T-cell (primary cell): ENCODE measurements at regions not wholly inside any gene's neighbourhood (a gene's known extent, or its start where the extent isn't known, plus 50 kb on each side); places are given as distances from the start of the nearest gene placed in this dataset.

Experiments
- ATAC-seq, 4 experiments: fragments of 200-7000 bp in 3 of 4; fragments of 150-1000 bp in 1 of 4; cut with Tn5 transposase; replicated peaks in 1 of 4; 1 replicate in 3 of 4; 2 replicates in 1 of 4; pipeline ENCODE4 v1.10.0; 2021; ENCODE audit warnings: moderate library complexity in 3 of 4, mild to moderate bottlenecking in 2 of 4, moderate number of reproducible peaks in 1 of 4
- CTCF ChIA-PET, 2 donors: fragments of 300-600 bp; sonication (Branson Sonifier 250); formaldehyde crosslinking; loops; one replicate each; lab custom pipeline; 2022; ENCODE audit warnings: antibody characterized with exemption in 2 of 2; lab: Charles Lee
- POLR2A ChIA-PET, 2 donors: fragments of 300-600 bp; sonication (Branson Sonifier 250); formaldehyde crosslinking; loops; one replicate each; lab custom pipeline; 2022; ENCODE audit warnings: antibody characterized with exemption in 2 of 2; lab: Charles Lee
- DNase-seq, 35 experiments: peaks; one replicate each; pipeline versions ENCODE4 v3.0.0 to v3.0.0-alpha.2; 2013 to 2023
- H3K27ac ChIP-seq: one replicate; pipeline ENCODE4 v1.5.1; 2013; ENCODE audit warnings: low read length
- H3K27me3 ChIP-seq, 2 experiments: replicated peaks in 1 of 2; 1 replicate in 1 of 2; 2 replicates in 1 of 2; pipeline versions ENCODE4 v1.6.1 to v1.7.0; 2013; ENCODE audit warnings: low read length in 1 of 2, mixed read lengths in 1 of 2; ENCODE audit not compliant: control insufficient read depth in 2 of 2, insufficient read depth in 2 of 2; ENCODE audit errors: extremely low read depth in 1 of 2
- H3K36me3 ChIP-seq, 2 donors: 1 replicate in 1 of 2; 2 replicates in 1 of 2; pipeline versions ENCODE4 v1.6.1 to v1.7.0; 2013; ENCODE audit warnings: low read length in 1 of 2; ENCODE audit not compliant: control insufficient read depth in 2 of 2, insufficient read depth in 1 of 2; ENCODE audit errors: extremely low read depth in 1 of 2
- H3K4me1 ChIP-seq, 2 experiments: 1 replicate in 1 of 2; 2 replicates in 1 of 2; pipeline versions ENCODE4 v1.6.1 to v1.7.0; 2013; ENCODE audit warnings: low read length in 2 of 2, mixed read lengths in 1 of 2; ENCODE audit not compliant: insufficient read depth in 2 of 2, control insufficient read depth in 1 of 2; ENCODE audit errors: extremely low read depth in 1 of 2
- H3K4me3 ChIP-seq, 2 donors: 1 replicate in 1 of 2; 2 replicates in 1 of 2; pipeline versions ENCODE4 v1.5.1 to v1.7.0; 2013; ENCODE audit warnings: mild to moderate bottlenecking in 2 of 2, low read length in 1 of 2, moderate library complexity in 1 of 2; ENCODE audit not compliant: control insufficient read depth in 1 of 2; ENCODE audit errors: extremely low read depth in 1 of 2
- H3K9me3 ChIP-seq: 2 replicates; pipeline ENCODE4 v1.7.0; 2013
- H3K27ac Mint-ChIP-seq, 2 donors: one replicate each; pipeline ENCODE4 v1.8.0; 2020 to 2021; ENCODE audit warnings: mild to moderate bottlenecking in 2 of 2, mixed read lengths in 2 of 2
- H3K27me3 Mint-ChIP-seq, 2 donors: one replicate each; pipeline ENCODE4 v1.8.0; 2021 to 2022; ENCODE audit warnings: mixed read lengths in 2 of 2
- H3K36me3 Mint-ChIP-seq: one replicate; pipeline ENCODE4 v1.8.0; 2021; ENCODE audit warnings: mixed read lengths
- H3K4me1 Mint-ChIP-seq, 3 donors: one replicate each; pipeline ENCODE4 v1.8.0; 2020 to 2022; ENCODE audit warnings: mixed read lengths in 3 of 3, mild to moderate bottlenecking in 1 of 3
- H3K4me3 Mint-ChIP-seq, 3 donors: one replicate each; pipeline ENCODE4 v1.8.0; 2020 to 2022; ENCODE audit warnings: mild to moderate bottlenecking in 3 of 3, mixed read lengths in 3 of 3, moderate library complexity in 3 of 3
- H3K9me3 Mint-ChIP-seq, 3 donors: one replicate each; pipeline ENCODE4 v1.8.0; 2020 to 2022; ENCODE audit warnings: mixed read lengths in 3 of 3
- WGBS: methylation state at CpG from one replicate; pipeline ENCODE4 v1.1.5; 2013; ENCODE audit warnings: missing lambda C conversion rate; ENCODE audit not compliant: insufficient coverage; 5-methylcytosine and 5-hydroxymethylcytosine counted together

- H3K27ac Mint-ChIP-seq: no peak overlapping the region
- peaks cover 3 to 20% (median 3%) of the 10 kb centered on the region in 3 donors for H3K9me3 Mint-ChIP-seq
- Histone ChIP-seq H3K27ac (no peak overlapping the region), H3K9me3 (no peaks in the 10 kb centered on the region), H3K27me3 (no peaks in the 10 kb centered on the region), H3K4me3 (no peak overlapping the region), H3K4me1 (no peaks in the 10 kb centered on the region), H3K36me3 (no peaks in the 10 kb centered on the region)
- POLR2A ChIA-PET: no interaction called here
- no peak overlapping the region for H3K4me3 Mint-ChIP-seq
- no peaks in the 10 kb centered on the region for H3K36me3 Mint-ChIP-seq
- DNase-seq (no peak), ATAC-seq (no peak)
- CTCF ChIA-PET: no interaction called here
- no peaks in the 10 kb centered on the region for H3K4me1 Mint-ChIP-seq
- no peaks in the 10 kb centered on the region for H3K27me3 Mint-ChIP-seq
These were observed 467.0 kb downstream of the HTR1A start for GRCh38 chr5:63495225-63495624.

- no peaks in the 10 kb centered on the region for H3K36me3 ChIP-seq
- DNase-seq: no peak
- H3K9me3 Mint-ChIP-seq: peaks cover 3 to 13% (median 13%) of the 10 kb centered on the region in 3 donors
- no peaks in the 10 kb centered on the region for H3K4me1 Mint-ChIP-seq
- H3K27ac ChIP-seq: no peak overlapping the region
- no peaks in the 10 kb centered on the region for H3K36me3 Mint-ChIP-seq
- H3K27me3 ChIP-seq: no peaks in the 10 kb centered on the region
- no peaks in the 10 kb centered on the region for H3K27me3 Mint-ChIP-seq
- H3K4me3 ChIP-seq: no peak overlapping the region
- H3K27ac Mint-ChIP-seq: no peak overlapping the region
- no peaks in the 10 kb centered on the region for H3K9me3 ChIP-seq
- ChIA-PET CTCF (no interaction called here), POLR2A (no interaction called here)
- 100% methylated on average over 1 of the region's 1 CpG for WGBS
- no peak for ATAC-seq
- H3K4me3 Mint-ChIP-seq: no peak overlapping the region
- no peaks in the 10 kb centered on the region for H3K4me1 ChIP-seq
These were observed 478.9 kb downstream of the HTR1A start for GRCh38 chr5:63483338-63483737.

GRCh38 chr5:63473335-63473967, 488.8 kb downstream of the HTR1A start:
- Histone ChIP-seq H3K27ac (no peak overlapping the region), H3K9me3 (no peaks in the 10 kb centered on the region), H3K27me3 (no peaks in the 10 kb centered on the region), H3K4me1 (no peaks in the 10 kb centered on the region), H3K4me3 (no peak overlapping the region), H3K36me3 (no peaks in the 10 kb centered on the region)
- POLR2A ChIA-PET: no interaction called here
- no peak overlapping the region for H3K4me3 Mint-ChIP-seq
- CTCF ChIA-PET: no interaction called here
- H3K4me1 Mint-ChIP-seq: no peaks in the 10 kb centered on the region
- no peak for ATAC-seq
- peaks cover 2 to 10% (median 4%) of the 10 kb centered on the region in 3 donors for H3K9me3 Mint-ChIP-seq
- H3K27me3 Mint-ChIP-seq: no peaks in the 10 kb centered on the region
- WGBS: no CpG with 5 or more reads among the region's 1 CpG
- no peaks in the 10 kb centered on the region for H3K36me3 Mint-ChIP-seq
- no peak overlapping the region for H3K27ac Mint-ChIP-seq
- no peak for DNase-seq

GRCh38 chr5:63456279-63456678, 506.0 kb downstream of the HTR1A start:
- POLR2A ChIA-PET: no interaction called here
- WGBS: no CpG with 5 or more reads among the region's 1 CpG
- DNase-seq (no peak), ATAC-seq (no peak)
- CTCF ChIA-PET: no interaction called here
- H3K27ac ChIP-seq: no peak overlapping the region
- Mint-ChIP-seq H3K36me3 (no peaks in the 10 kb centered on the region), H3K4me3 (no peak overlapping the region), H3K27me3 (no peaks in the 10 kb centered on the region), H3K27ac (no peak overlapping the region), H3K4me1 (no peaks in the 10 kb centered on the region), H3K9me3 (peaks cover 4 to 19% (median 10%) of the 10 kb centered on the region in 3 donors)
- H3K4me3 ChIP-seq: no peak overlapping the region
- H3K27me3 ChIP-seq: no peaks in the 10 kb centered on the region
- H3K9me3 ChIP-seq: no peaks in the 10 kb centered on the region
- no peaks in the 10 kb centered on the region for H3K36me3 ChIP-seq
- no peaks in the 10 kb centered on the region for H3K4me1 ChIP-seq

- H3K4me1 ChIP-seq: no peaks in the 10 kb centered on the region
- H3K9me3 Mint-ChIP-seq: peaks cover 2 to 9% (median 8%) of the 10 kb centered on the region in 3 donors
- H3K4me3 ChIP-seq: no peak overlapping the region
- no peaks in the 10 kb centered on the region for H3K36me3 Mint-ChIP-seq
- 0% methylated on average over 1 of the region's 2 CpGs for WGBS
- POLR2A ChIA-PET: no interaction called here
- H3K27me3 ChIP-seq: no peaks in the 10 kb centered on the region
- DNase-seq (no peak), ATAC-seq (no peak)
- no peak overlapping the region for H3K27ac Mint-ChIP-seq
- CTCF ChIA-PET: no interaction called here
- no peaks in the 10 kb centered on the region for H3K36me3 ChIP-seq
- H3K27ac ChIP-seq: no peak overlapping the region
- no peaks in the 10 kb centered on the region for H3K27me3 Mint-ChIP-seq
- H3K4me3 Mint-ChIP-seq: no peak overlapping the region
- no peaks in the 10 kb centered on the region for H3K9me3 ChIP-seq
- H3K4me1 Mint-ChIP-seq: no peaks in the 10 kb centered on the region
These were observed 511.1 kb downstream of the HTR1A start for GRCh38 chr5:63451188-63451587.

- Mint-ChIP-seq H3K36me3 (no peaks in the 10 kb centered on the region), H3K9me3 (peaks cover 7 to 10% (median 8%) of the 10 kb centered on the region in 3 donors), H3K4me1 (no peaks in the 10 kb centered on the region), H3K4me3 (no peak overlapping the region), H3K27me3 (no peaks in the 10 kb centered on the region), H3K27ac (no peak overlapping the region)
- Histone ChIP-seq H3K4me3 (no peak overlapping the region), H3K27ac (no peak overlapping the region), H3K9me3 (peaks cover 2% of the 10 kb centered on the region), H3K4me1 (no peaks in the 10 kb centered on the region), H3K27me3 (no peaks in the 10 kb centered on the region), H3K36me3 (no peaks in the 10 kb centered on the region)
- ChIA-PET CTCF (no interaction called here), POLR2A (interaction anchor here in 1 of 2 donors (0.6 kb wide), 1 partner anchor 24 kb away, joined by 3 read pairs; no protein-coding TSS in a partner anchor)
- no CpG with 5 or more reads among the region's 3 CpGs for WGBS
- DNase-seq (no peak), ATAC-seq (no peak)
These were observed 522.7 kb downstream of the HTR1A start for GRCh38 chr5:63439537-63439936.

- peaks cover 0 to 4% (median 3%) of the 10 kb centered on the region in 3 donors for H3K9me3 Mint-ChIP-seq
- no peaks in the 10 kb centered on the region for H3K4me1 ChIP-seq
- no peak overlapping the region for H3K27ac ChIP-seq
- no peaks in the 10 kb centered on the region for H3K9me3 ChIP-seq
- no peak overlapping the region for H3K27ac Mint-ChIP-seq
- H3K27me3 ChIP-seq: no peaks in the 10 kb centered on the region
- H3K36me3 Mint-ChIP-seq: no peaks in the 10 kb centered on the region
- no peaks in the 10 kb centered on the region for H3K36me3 ChIP-seq
- DNase-seq: no peak
- WGBS: 40% methylated on average over 1 of the region's 4 CpGs
- no peaks in the 10 kb centered on the region for H3K4me1 Mint-ChIP-seq
- ATAC-seq: no peak
- CTCF ChIA-PET: no interaction called here
- POLR2A ChIA-PET: no interaction called here
- no peak overlapping the region for H3K4me3 ChIP-seq
- no peaks in the 10 kb centered on the region for H3K27me3 Mint-ChIP-seq
- H3K4me3 Mint-ChIP-seq: no peak overlapping the region
These were observed 552.5 kb downstream of the HTR1A start for GRCh38 chr5:63409737-63410136.
